Hepatocyte (in vitro differentiated cells): ENCODE measurements at regions not wholly inside any gene's neighbourhood (a gene's known extent, or its start where the extent isn't known, plus 50 kb on each side); places are given as distances from the start of the nearest gene placed in this dataset.

Experiments used
- DNase-seq: peaks from one replicate; pipeline ENCODE4 v3.0.0-alpha.2; 2016; ENCODE audit warnings: low spot score
- H2AFZ ChIP-seq: fragments of 200-600 bp; sonication (generic); 2 replicates; pipeline ENCODE4 v1.6.0; 2016; ENCODE audit warnings: antibody characterized with exemption, mild to moderate bottlenecking
- H3K27ac ChIP-seq: fragments of 200-600 bp; sonication (generic); 2 replicates; pipeline ENCODE4 v1.5.1; 2016; ENCODE audit warnings: mild to moderate bottlenecking
- H3K27me3 ChIP-seq: fragments of 200-600 bp; sonication (generic); 2 replicates; pipeline ENCODE4 v1.6.1; 2016
- H3K36me3 ChIP-seq: fragments of 200-600 bp; sonication (generic); replicated peaks from 2 replicates; pipeline ENCODE4 v1.5.1; 2016; ENCODE audit warnings: low read depth; ENCODE audit not compliant: insufficient read depth
- H3K4me1 ChIP-seq: fragments of 200-600 bp; sonication (generic); 2 replicates; pipeline ENCODE4 v1.5.1; 2016; ENCODE audit warnings: mild to moderate bottlenecking, moderate library complexity; ENCODE audit not compliant: insufficient read depth
- H3K4me2 ChIP-seq: fragments of 200-600 bp; sonication (generic); 2 replicates; pipeline ENCODE4 v1.6.0; 2016
- H3K4me3 ChIP-seq: fragments of 200-600 bp; sonication (generic); 2 replicates; pipeline ENCODE4 v1.5.1; 2016; ENCODE audit warnings: mild to moderate bottlenecking
- H3K79me2 ChIP-seq: fragments of 200-600 bp; sonication (generic); 2 replicates; pipeline ENCODE4 v1.6.0; 2017; ENCODE audit warnings: mild to moderate bottlenecking
- H3K9me2 ChIP-seq: fragments of 200-600 bp; sonication (generic); replicated peaks from 2 replicates; pipeline ENCODE4 v1.6.0; 2017; ENCODE audit warnings: mild to moderate bottlenecking; ENCODE audit not compliant: insufficient read depth
- H3K9me3 ChIP-seq: fragments of 200-600 bp; sonication (generic); 2 replicates; pipeline ENCODE4 v1.5.1; 2016; ENCODE audit warnings: low read depth, mild to moderate bottlenecking
- H4K20me1 ChIP-seq: fragments of 200-600 bp; sonication (generic); 2 replicates; pipeline ENCODE4 v1.6.0; 2016; ENCODE audit warnings: mild to moderate bottlenecking; ENCODE audit not compliant: insufficient read depth, poor library complexity, severe bottlenecking
- EZH2 ChIP-seq: fragments of 200-600 bp; sonication (generic); IDR thresholded peaks from 2 replicates; pipeline ENCODE4 v1.6.1; 2016; ENCODE audit warnings: antibody characterized with exemption, mild to moderate bottlenecking, borderline replicate concordance
- EZH2phosphoT487 ChIP-seq: fragments of 200-600 bp; sonication (generic); IDR thresholded peaks from one replicate; pipeline ENCODE4 v1.6.1; 2018; ENCODE audit warnings: antibody characterized with exemption, mild to moderate bottlenecking, low read depth, moderate library complexity; ENCODE audit not compliant: unreplicated experiment, severe bottlenecking
- WGBS: methylation state at CpG from one replicate; pipeline ENCODE4 v1.1.6; 2016; ENCODE audit warnings: low lambda C conversion rate; ENCODE audit errors: missing lambda C conversion rate; 5-methylcytosine and 5-hydroxymethylcytosine counted together
- TF ChIP-seq, protein P1 (sequence below): fragments of 200-600 bp; sonication (generic); IDR thresholded peaks from 2 replicates; pipeline ENCODE4 v1.5.1; 2016; ENCODE audit warnings: antibody characterized with exemption, mild to moderate bottlenecking; ENCODE audit not compliant: poor library complexity

- no peak overlapping the region for H3K4me2 ChIP-seq
- TF ChIP-seq EZH2 (no peak), EZH2phosphoT487 (no peak)
- TF ChIP-seq, protein P1, sequence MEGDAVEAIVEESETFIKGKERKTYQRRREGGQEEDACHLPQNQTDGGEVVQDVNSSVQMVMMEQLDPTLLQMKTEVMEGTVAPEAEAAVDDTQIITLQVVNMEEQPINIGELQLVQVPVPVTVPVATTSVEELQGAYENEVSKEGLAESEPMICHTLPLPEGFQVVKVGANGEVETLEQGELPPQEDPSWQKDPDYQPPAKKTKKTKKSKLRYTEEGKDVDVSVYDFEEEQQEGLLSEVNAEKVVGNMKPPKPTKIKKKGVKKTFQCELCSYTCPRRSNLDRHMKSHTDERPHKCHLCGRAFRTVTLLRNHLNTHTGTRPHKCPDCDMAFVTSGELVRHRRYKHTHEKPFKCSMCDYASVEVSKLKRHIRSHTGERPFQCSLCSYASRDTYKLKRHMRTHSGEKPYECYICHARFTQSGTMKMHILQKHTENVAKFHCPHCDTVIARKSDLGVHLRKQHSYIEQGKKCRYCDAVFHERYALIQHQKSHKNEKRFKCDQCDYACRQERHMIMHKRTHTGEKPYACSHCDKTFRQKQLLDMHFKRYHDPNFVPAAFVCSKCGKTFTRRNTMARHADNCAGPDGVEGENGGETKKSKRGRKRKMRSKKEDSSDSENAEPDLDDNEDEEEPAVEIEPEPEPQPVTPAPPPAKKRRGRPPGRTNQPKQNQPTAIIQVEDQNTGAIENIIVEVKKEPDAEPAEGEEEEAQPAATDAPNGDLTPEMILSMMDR: no peak
- no peaks in the 10 kb centered on the region for H3K27me3 ChIP-seq
- H3K9me2 ChIP-seq: no peaks in the 10 kb centered on the region
- no peak overlapping the region for H3K4me3 ChIP-seq
- peak overlapping the region; percentile 14 for H2AFZ ChIP-seq
- H3K27ac ChIP-seq: no peak overlapping the region
- no peaks in the 10 kb centered on the region for H3K36me3 ChIP-seq
- H3K79me2 ChIP-seq: no peaks in the 10 kb centered on the region
- no peaks in the 10 kb centered on the region for H4K20me1 ChIP-seq
- no peak for DNase-seq
- WGBS: 88% methylated on average over 3 of the region's 3 CpGs
- H3K4me1 ChIP-seq: peaks cover 6% of the 10 kb centered on the region
- no peaks in the 10 kb centered on the region for H3K9me3 ChIP-seq
Observed at GRCh38 chrX:113804819-113805218, 779.1 kb upstream of the HTR2C start.

- no peak overlapping the region for H3K4me2 ChIP-seq
- H3K27ac ChIP-seq: no peak overlapping the region
- H3K9me2 ChIP-seq: no peaks in the 10 kb centered on the region
- H3K9me3 ChIP-seq: no peaks in the 10 kb centered on the region
- no peak overlapping the region for H3K4me3 ChIP-seq
- WGBS: 63% methylated on average over 3 of the region's 3 CpGs
- TF ChIP-seq EZH2: no peak
- TF ChIP-seq, protein P1: no peak
- TF ChIP-seq EZH2phosphoT487: no peak
- no peak for DNase-seq
- no peak overlapping the region for H2AFZ ChIP-seq
- H4K20me1 ChIP-seq: no peaks in the 10 kb centered on the region
- H3K36me3 ChIP-seq: no peaks in the 10 kb centered on the region
- H3K79me2 ChIP-seq: no peaks in the 10 kb centered on the region
- H3K4me1 ChIP-seq: peaks cover 6% of the 10 kb centered on the region
- no peaks in the 10 kb centered on the region for H3K27me3 ChIP-seq
Observed at GRCh38 chrX:113804291-113804690, 779.6 kb upstream of the HTR2C start.

GRCh38 chrX:113802837-113803236 lies 781.0 kb upstream of the HTR2C start:
- H3K4me1 ChIP-seq: peaks cover 6% of the 10 kb centered on the region
- H3K36me3 ChIP-seq: no peaks in the 10 kb centered on the region
- no peak for DNase-seq
- WGBS: 21% methylated on average over 4 of the region's 4 CpGs
- no peaks in the 10 kb centered on the region for H3K27me3 ChIP-seq
- H3K9me2 ChIP-seq: no peaks in the 10 kb centered on the region
- H4K20me1 ChIP-seq: no peaks in the 10 kb centered on the region
- H3K79me2 ChIP-seq: no peaks in the 10 kb centered on the region
- TF ChIP-seq, protein P1: no peak
- TF ChIP-seq EZH2: no peak
- no peak for TF ChIP-seq EZH2phosphoT487
- no peak overlapping the region for H3K4me3 ChIP-seq
- H3K4me2 ChIP-seq: peak overlapping the region; percentile 36
- peak overlapping the region; percentile 33 for H3K27ac ChIP-seq
- H2AFZ ChIP-seq: no peak overlapping the region
- no peaks in the 10 kb centered on the region for H3K9me3 ChIP-seq

DNA sequence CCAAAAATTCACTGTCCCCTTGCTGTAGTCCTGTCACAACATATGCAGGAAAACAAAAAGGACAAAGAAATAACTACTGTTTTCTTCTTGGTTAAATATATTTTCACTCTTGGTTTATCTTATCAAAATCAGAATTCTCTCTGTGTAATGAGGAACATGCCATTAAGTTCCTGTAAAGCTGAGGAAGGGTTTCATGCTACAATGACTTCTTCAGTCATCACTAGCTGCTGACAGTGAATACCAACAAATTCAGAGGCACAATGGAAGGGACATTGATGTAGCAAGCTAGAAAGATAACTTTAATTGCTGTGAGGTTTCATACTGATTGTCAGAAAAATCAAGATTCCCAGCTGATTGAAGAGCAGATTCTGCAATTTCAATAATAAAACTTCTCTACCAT lies 782.9 kb upstream of the HTR2C start:
- no peaks in the 10 kb centered on the region for H3K27me3 ChIP-seq
- H3K9me2 ChIP-seq: no peaks in the 10 kb centered on the region
- no peak overlapping the region for H3K27ac ChIP-seq
- H3K9me3 ChIP-seq: no peaks in the 10 kb centered on the region
- H3K36me3 ChIP-seq: no peaks in the 10 kb centered on the region
- H3K79me2 ChIP-seq: no peaks in the 10 kb centered on the region
- DNase-seq: no peak
- no peak overlapping the region for H2AFZ ChIP-seq
- H3K4me2 ChIP-seq: no peak overlapping the region
- H3K4me1 ChIP-seq: peaks cover 11% of the 10 kb centered on the region
- no peak overlapping the region for H3K4me3 ChIP-seq
- no peaks in the 10 kb centered on the region for H4K20me1 ChIP-seq
- TF ChIP-seq EZH2phosphoT487 (no peak), EZH2 (no peak)
- TF ChIP-seq, protein P1: no peak
